RWPE1 (cell line): ENCODE measurements at regions not wholly inside any gene's neighbourhood (a gene's known extent, or its start where the extent isn't known, plus 50 kb on each side); places are given as distances from the start of the nearest gene placed in this dataset.

Experiments
- CTCF ChIA-PET: fragments of 350-600 bp; sonication (Branson Sonifier 250); formaldehyde crosslinking; extraction: SDS; loops from one replicate; lab custom pipeline; 2021; lab: Yijun Ruan, JAX
- POLR2A ChIA-PET: fragments of 400-600 bp; formaldehyde crosslinking; extraction: SDS; loops from one replicate; lab custom pipeline; 2020; ENCODE audit warnings: antibody characterized with exemption; ENCODE audit not compliant: low non-redundant PET; lab: Yijun Ruan, JAX
- DNase-seq: peaks from one replicate; pipeline ENCODE4 v3.0.0; 2012; ENCODE audit warnings: low spot score
- H3K27ac ChIP-seq: fragments of 450-650 bp; 2 replicates; pipeline ENCODE4 v1.5.1; 2017
- CTCF ChIP-seq: fragments of 450-650 bp; conservative IDR thresholded peaks from 2 replicates; pipeline ENCODE4 v1.5.1; 2017; ENCODE audit warnings: low read depth, mild to moderate bottlenecking

- DNase-seq, result no peak
- ChIA-PET CTCF (interaction anchor here (0.6 kb wide), 1 partner anchor 252 kb away, joined by 7 read pairs; no protein-coding TSS in a partner anchor), POLR2A (no interaction called here)
- H3K27ac ChIP-seq, result no peak overlapping the region
- no peak for TF ChIP-seq CTCF
These were observed 82.2 kb downstream of the RPS6KA4 start for GRCh38 chr11:64441127-64441526.

GRCh38 chr11:64443001-64443400, 84.0 kb downstream of the RPS6KA4 start:
- DNase-seq, result no peak
- TF ChIP-seq CTCF, result no peak
- no peak overlapping the region for H3K27ac ChIP-seq
- POLR2A ChIA-PET, result interaction anchor here (0.6 kb wide), 1 partner anchor 1523 kb away, joined by 3 read pairs; no protein-coding TSS in a partner anchor
- CTCF ChIA-PET, result no interaction called here

- CTCF ChIA-PET, result interaction anchor here (0.8 kb wide), 1 partner anchor 208 kb away, joined by 3 read pairs; no protein-coding TSS in a partner anchor
- DNase-seq, result peak; percentile 48
- POLR2A ChIA-PET, result no interaction called here
- TF ChIP-seq CTCF, result no peak
- H3K27ac ChIP-seq, result no peak overlapping the region
These were observed 86.0 kb downstream of the RPS6KA4 start for GRCh38 chr11:64444838-64445441.

- no peak for DNase-seq
- ChIA-PET CTCF (no interaction called here), POLR2A (no interaction called here)
- no peak overlapping the region for H3K27ac ChIP-seq
- no peak for TF ChIP-seq CTCF
These were observed 86.7 kb downstream of the RPS6KA4 start for GRCh38 chr11:64445651-64446050.

- CTCF ChIA-PET, result interaction anchor here (0.5 to 2.4 kb wide), 19 partner anchors 8 to 332 kb away, joined by 3 to 37 read pairs (median 4); partner anchors contain the start of gene RASGRP2
- no peak for DNase-seq
- POLR2A ChIA-PET, result no interaction called here
- no peak overlapping the region for H3K27ac ChIP-seq
- no peak for TF ChIP-seq CTCF
These were observed 89.1 kb downstream of the RPS6KA4 start for GRCh38 chr11:64447831-64448598.

- peak; percentile 88 for TF ChIP-seq CTCF
- H3K27ac ChIP-seq, result no peak overlapping the region
- DNase-seq, result peak; percentile 76
- ChIA-PET CTCF (interaction anchor here (0.5 to 2.4 kb wide), 46 partner anchors 8 to 1100 kb away, joined by 3 to 37 read pairs (median 4); partner anchors contain the start of gene RASGRP2), POLR2A (no interaction called here)
These were observed 89.8 kb downstream of the RPS6KA4 start for GRCh38 chr11:64448599-64449380.
